IMR-90 (cell line): ENCODE measurements at regions not wholly inside any gene's neighbourhood (a gene's known extent, or its start where the extent isn't known, plus 50 kb on each side); places are given as distances from the start of the nearest gene placed in this dataset.

Source experiments
- ATAC-seq: fragments of 200-7000 bp; cut with Tn5 transposase; 2 replicates; pipeline ENCODE4 v1.9.1; 2020; ENCODE audit warnings: low read depth, mild to moderate bottlenecking, moderate library complexity
- BruUV-seq: library from RNA; stranded (reverse); fragments of 400-500 nt; replicated peaks from 2 replicates; lab custom pipeline; 2021; lab: Mats Ljungman, UMichigan
- CTCF ChIA-PET: fragments of 300-600 bp; formaldehyde crosslinking; extraction: SDS; loops from one replicate; lab custom pipeline; 2021; ENCODE audit warnings: antibody characterized with exemption; lab: Yijun Ruan, JAX
- POLR2A ChIA-PET: fragments of 300-600 bp; sonication (Branson Sonifier 250); formaldehyde crosslinking; loops from one replicate; lab custom pipeline; 2022; ENCODE audit warnings: antibody characterized with exemption; ENCODE audit not compliant: unreplicated experiment; lab: Charles Lee
- DNase-seq: peaks from one replicate; pipeline ENCODE4 v3.0.0; 2013
- H2AFZ ChIP-seq: replicated peaks from 2 replicates; pipeline ENCODE3; 2013; ENCODE audit warnings: low read length, mild to moderate bottlenecking; ENCODE audit not compliant: poor library complexity
- H2AK5ac ChIP-seq: 2 replicates; pipeline ENCODE4 v1.6.1; 2013; ENCODE audit warnings: low read depth, low read length, inconsistent platforms
- H2AK9ac ChIP-seq: replicated peaks from 2 replicates; pipeline ENCODE3; 2013; ENCODE audit warnings: mild to moderate bottlenecking, low read depth, low read length, moderate library complexity; ENCODE audit not compliant: poor library complexity
- H2BK120ac ChIP-seq: 2 replicates; pipeline ENCODE4 v1.6.1; 2013; ENCODE audit warnings: low read depth, low read length, inconsistent platforms
- H2BK15ac ChIP-seq: 3 replicates; pipeline ENCODE4 v1.6.1; 2013; ENCODE audit warnings: low read depth, low read length, inconsistent platforms
- H2BK20ac ChIP-seq: 2 replicates; pipeline ENCODE4 v1.6.1; 2013; ENCODE audit warnings: low read depth, mild to moderate bottlenecking, inconsistent platforms, low read length, moderate library complexity
- H2BK5ac ChIP-seq: 2 replicates; pipeline ENCODE4 v1.6.1; 2013; ENCODE audit warnings: mild to moderate bottlenecking, low read depth, low read length, inconsistent platforms; ENCODE audit not compliant: poor library complexity, severe bottlenecking
- H3K14ac ChIP-seq: replicated peaks from 2 replicates; pipeline ENCODE4 v1.6.1; 2013; ENCODE audit warnings: low read depth, low read length, inconsistent platforms
- H3K18ac ChIP-seq: 2 replicates; pipeline ENCODE4 v1.6.1; 2013; ENCODE audit warnings: low read depth, low read length, control low read depth
- H3K23ac ChIP-seq: 2 replicates; pipeline ENCODE4 v1.6.1; 2013; ENCODE audit warnings: low read depth, low read length, inconsistent platforms
- H3K27ac ChIP-seq: 2 replicates; pipeline ENCODE4 v1.5.1; 2013; ENCODE audit warnings: mild to moderate bottlenecking, control low read depth, low read length; ENCODE audit not compliant: insufficient read depth
- H3K27me3 ChIP-seq: 2 replicates; pipeline ENCODE4 v1.6.1; 2013; ENCODE audit warnings: low read length; ENCODE audit not compliant: control insufficient read depth, insufficient read depth
- H3K36me3 ChIP-seq: 2 replicates; pipeline ENCODE4 v1.6.1; 2013; ENCODE audit warnings: low read length, mixed read lengths; ENCODE audit not compliant: control insufficient read depth, insufficient read depth
- H3K4ac ChIP-seq: 2 replicates; pipeline ENCODE4 v1.6.1; 2013; ENCODE audit warnings: low read depth, low read length, inconsistent platforms
- H3K4me1 ChIP-seq: 2 replicates; pipeline ENCODE4 v1.6.1; 2013; ENCODE audit warnings: low read length, mixed read lengths; ENCODE audit not compliant: control insufficient read depth, insufficient read depth
- H3K4me2 ChIP-seq: 2 replicates; pipeline ENCODE4 v1.6.1; 2013; ENCODE audit warnings: low read depth, mild to moderate bottlenecking, control low read depth, low read length, moderate library complexity
- H3K4me3 ChIP-seq: 2 replicates; pipeline ENCODE4 v1.5.1; 2013; ENCODE audit warnings: low read depth, mild to moderate bottlenecking, control low read depth, low read length, moderate library complexity; ENCODE audit not compliant: insufficient read depth
- H3K56ac ChIP-seq: 2 replicates; pipeline ENCODE4 v1.6.1; 2013; ENCODE audit warnings: low read length, inconsistent platforms; ENCODE audit not compliant: insufficient read depth; ENCODE audit errors: extremely low read depth
- H3K79me1 ChIP-seq, 2 experiments: 2 replicates each; pipeline ENCODE4 v1.6.1; 2013; ENCODE audit warnings: low read length in 2 of 2, inconsistent platforms in 1 of 2, low read depth in 1 of 2
- H3K9ac ChIP-seq: 2 replicates; pipeline ENCODE4 v1.6.1; 2013; ENCODE audit warnings: low read depth, low read length, control low read depth
- H3K9me1 ChIP-seq: 2 replicates; pipeline ENCODE4 v1.6.1; 2013; ENCODE audit warnings: low read length, inconsistent platforms; ENCODE audit not compliant: insufficient read depth
- H3K9me3 ChIP-seq: 2 replicates; pipeline ENCODE4 v1.6.1; 2013; ENCODE audit warnings: low read length; ENCODE audit not compliant: control insufficient read depth, insufficient read depth
- H4K20me1 ChIP-seq: 2 replicates; pipeline ENCODE4 v1.6.1; 2013; ENCODE audit warnings: low read length, inconsistent platforms; ENCODE audit not compliant: insufficient read depth
- H4K5ac ChIP-seq: 2 replicates; pipeline ENCODE4 v1.6.1; 2013; ENCODE audit warnings: mild to moderate bottlenecking, low read depth, low read length, control low read depth
- H4K8ac ChIP-seq, 2 experiments: 2 replicates each; pipeline ENCODE4 v1.6.1; 2013; ENCODE audit warnings: low read depth in 2 of 2, low read length in 2 of 2, control low read depth in 1 of 2, inconsistent platforms in 1 of 2
- H4K91ac ChIP-seq: 2 replicates; pipeline ENCODE4 v1.6.1; 2013; ENCODE audit warnings: low read depth, low read length, inconsistent platforms; ENCODE audit not compliant: insufficient read depth
- BHLHE40 ChIP-seq: fragments of 150-350 bp; IDR thresholded peaks from 2 replicates; pipeline ENCODE4 v1.6.1; 2016; ENCODE audit warnings: mild to moderate bottlenecking, low read depth, low read length
- CEBPB ChIP-seq: IDR thresholded peaks from 2 replicates; pipeline ENCODE4 v1.6.1; 2012; ENCODE audit warnings: low read depth, low read length, improper control_type of control experiment
- CHD1 ChIP-seq: IDR thresholded peaks from 2 replicates; pipeline ENCODE4 v1.6.1; 2012; ENCODE audit warnings: low read depth, low read length, improper control_type of control experiment
- FOS ChIP-seq: fragments of 150-350 bp; IDR thresholded peaks from 2 replicates; pipeline ENCODE4 v1.6.1; 2016; ENCODE audit warnings: low read depth, low read length
- MAFK ChIP-seq: IDR thresholded peaks from 2 replicates; pipeline ENCODE4 v1.6.1; 2012; ENCODE audit warnings: low read depth, low read length, improper control_type of control experiment
- MAZ ChIP-seq: IDR thresholded peaks from 2 replicates; pipeline ENCODE4 v1.6.1; 2012; ENCODE audit warnings: low read depth, mild to moderate bottlenecking, low read length, improper control_type of control experiment, moderate library complexity, borderline replicate concordance
- MXI1 ChIP-seq: IDR thresholded peaks from 2 replicates; pipeline ENCODE4 v1.6.1; 2012; ENCODE audit warnings: low read depth, mild to moderate bottlenecking, low read length, moderate library complexity, borderline replicate concordance
- NFE2L2 ChIP-seq: fragments of 150-350 bp; IDR thresholded peaks from 2 replicates; pipeline ENCODE4 v1.6.1; 2016; ENCODE audit warnings: low read depth, mild to moderate bottlenecking, low read length
- POLR2A ChIP-seq: IDR thresholded peaks from 2 replicates; pipeline ENCODE4 v1.6.1; 2012; ENCODE audit warnings: mild to moderate bottlenecking, low read depth, low read length
- RAD21 ChIP-seq: IDR thresholded peaks from 2 replicates; pipeline ENCODE4 v1.6.1; 2012; ENCODE audit warnings: low read length, improper control_type of control experiment
- RCOR1 ChIP-seq: IDR thresholded peaks from 2 replicates; pipeline ENCODE4 v1.6.1; 2012; ENCODE audit warnings: mild to moderate bottlenecking, low read length, improper control_type of control experiment; ENCODE audit not compliant: insufficient replicate concordance
- RFX5 ChIP-seq: IDR thresholded peaks from 2 replicates; pipeline ENCODE4 v1.8.0; 2012; ENCODE audit warnings: low read depth, mild to moderate bottlenecking, low read length, moderate library complexity
- SMC3 ChIP-seq: fragments of 150-350 bp; IDR thresholded peaks from 2 replicates; pipeline ENCODE4 v1.6.1; 2016; ENCODE audit warnings: low read depth, mild to moderate bottlenecking, antibody characterized with exemption, low read length, moderate library complexity
- WGBS, 2 experiments: methylation state at CpG; one replicate each; pipeline versions ENCODE4 v1.1.5 to v1.1.7; 2013; ENCODE audit warnings: missing lambda C conversion rate in 2 of 2; ENCODE audit not compliant: insufficient read length in 1 of 2; ENCODE audit errors: extremely low coverage in 2 of 2; 5-methylcytosine and 5-hydroxymethylcytosine counted together
- dilution Hi-C: fragments of 300-500 bp; cut with HindIII; formaldehyde crosslinking; loops from one replicate; pipeline ENCODE4 v1.14.3; 2018; ENCODE audit warnings: low sequenced_read_pairs; ENCODE audit not compliant: unreplicated experiment
- in situ Hi-C: fragments of 300-500 bp; cut with MboI; formaldehyde crosslinking; loops from 3 replicates; pipeline ENCODE4 v1.14.3; 2019; ENCODE audit warnings: low sequenced_read_pairs, inconsistent platforms, mixed read lengths
- intact Hi-C: fragments of 100-400 bp; cut with micrococcal nuclease; formaldehyde crosslinking; loops from 2 replicates; pipeline ENCODE4 v1.10.0; 2022

- Histone ChIP-seq H3K18ac (no peak overlapping the region), H2BK15ac (no peak overlapping the region), H3K9me1 (no peaks in the 10 kb centered on the region), H3K4me1 (no peaks in the 10 kb centered on the region), H3K4me3 (no peak overlapping the region), H3K56ac (no peak overlapping the region), H4K5ac (no peak overlapping the region), H2AK5ac (no peak overlapping the region), H3K4ac (no peak overlapping the region), H3K27me3 (no peaks in the 10 kb centered on the region), H3K9me3 (no peaks in the 10 kb centered on the region), H4K91ac (no peak overlapping the region), H3K79me1 (no peaks in the 10 kb centered on the region), H4K20me1 (no peaks in the 10 kb centered on the region), H2AK9ac (no peak overlapping the region), H3K9ac (no peak overlapping the region), H2BK120ac (no peak overlapping the region), H3K4me2 (no peak overlapping the region), H3K14ac (no peak overlapping the region), H2BK20ac (no peak overlapping the region), H2BK5ac (no peak overlapping the region), H3K36me3 (no peaks in the 10 kb centered on the region), H3K23ac (no peak overlapping the region), H2AFZ (no peak overlapping the region), H4K8ac (no peak overlapping the region), H3K27ac (no peak overlapping the region)
- dilution Hi-C loops = no loop called here
- ATAC-seq (no peak), DNase-seq (no peak)
- TF ChIP-seq CEBPB = no peak
- no peak for TF ChIP-seq RFX5
- no peak for TF ChIP-seq MXI1
- no peak for TF ChIP-seq POLR2A
- no peak for TF ChIP-seq MAZ
- no peak for TF ChIP-seq SMC3
- no peak for TF ChIP-seq CHD1
- TF ChIP-seq NFE2L2 = no peak
- TF ChIP-seq FOS = no peak
- no peak for TF ChIP-seq RAD21
- TF ChIP-seq BHLHE40 = no peak
- no peak for TF ChIP-seq MAFK
- TF ChIP-seq RCOR1 = no peak
- ChIA-PET CTCF (no interaction called here), POLR2A (no interaction called here)
- in situ Hi-C loops = no loop called here
- intact Hi-C loops = no loop called here
- no TSS peak for BruUV-seq
- no CpG with 5 or more reads among the region's 4 CpGs for WGBS, 2 experiments
Observed at GRCh38 chr9:82903503-82903902, 159.4 kb downstream of the RASEF start.
